Thoracic aorta (tissue), 2 donors: ENCODE measurements at regions not wholly inside any gene's neighbourhood (a gene's known extent, or its start where the extent isn't known, plus 50 kb on each side); places are given as distances from the start of the nearest gene placed in this dataset.

Experiments used
- ATAC-seq: fragments of 150-250 bp; one replicate; pipeline ENCODE4 v1.8.0; 2017; ENCODE audit warnings: low read depth; ENCODE audit not compliant: insufficient number of reproducible peaks, low FRiP score
- DNase-seq: peaks from one replicate; pipeline ENCODE4 v3.0.0-alpha.2; 2020; ENCODE audit warnings: low spot score
- H3K27ac ChIP-seq, 2 donors: fragments of 200-600 bp; sonication (generic); 1 replicate in 1 of 2; 2 replicates in 1 of 2; pipeline ENCODE4 v1.5.1; 2016; ENCODE audit warnings: mild to moderate bottlenecking in 2 of 2, moderate library complexity in 2 of 2
- H3K27me3 ChIP-seq: fragments of 200-600 bp; sonication (generic); replicated peaks from 2 replicates; pipeline ENCODE4 v1.6.0; 2016; ENCODE audit warnings: mild to moderate bottlenecking; ENCODE audit not compliant: insufficient read depth
- H3K36me3 ChIP-seq: fragments of 200-600 bp; sonication (generic); one replicate; pipeline ENCODE4 v1.5.1; 2016
- H3K4me1 ChIP-seq, 2 donors: fragments of 200-600 bp; sonication (generic); 1 replicate in 1 of 2; 2 replicates in 1 of 2; pipeline versions ENCODE4 v1.5.1 to v1.6.0; 2016; ENCODE audit warnings: low read depth in 2 of 2, mild to moderate bottlenecking in 1 of 2; ENCODE audit not compliant: control insufficient read depth in 1 of 2
- H3K4me3 ChIP-seq: fragments of 200-600 bp; sonication (generic); 2 replicates; pipeline ENCODE4 v1.5.1; 2016; ENCODE audit warnings: mild to moderate bottlenecking
- H3K9me3 ChIP-seq: fragments of 200-600 bp; sonication (generic); 2 replicates; pipeline ENCODE4 v1.5.1; 2016
- TF ChIP-seq, protein P1 (sequence below): fragments of 200-600 bp; sonication (generic); IDR thresholded peaks from one replicate; pipeline ENCODE4 v1.5.1; 2019; ENCODE audit warnings: antibody characterized with exemption

DNA sequence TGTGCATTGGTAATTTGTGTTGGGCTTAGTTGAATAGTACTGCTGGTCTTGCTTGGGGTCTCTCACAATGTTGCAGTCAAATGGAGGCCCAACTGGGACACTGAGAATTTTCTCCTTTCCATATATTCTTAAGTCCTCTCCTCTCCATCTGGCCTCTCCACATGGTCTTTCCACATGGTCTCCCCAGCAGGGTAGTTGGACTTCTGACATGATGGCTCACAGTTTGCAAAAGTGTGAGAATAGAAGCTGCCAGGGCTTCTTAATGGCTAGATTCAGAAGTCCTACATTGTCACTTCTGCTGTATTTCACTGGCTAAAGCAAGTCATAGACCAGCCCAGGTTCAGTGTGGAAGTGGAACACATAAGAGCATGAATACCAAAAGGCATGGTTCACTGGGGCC, 318.5 kb upstream of the TNP1 start:
- TF ChIP-seq, protein P1, sequence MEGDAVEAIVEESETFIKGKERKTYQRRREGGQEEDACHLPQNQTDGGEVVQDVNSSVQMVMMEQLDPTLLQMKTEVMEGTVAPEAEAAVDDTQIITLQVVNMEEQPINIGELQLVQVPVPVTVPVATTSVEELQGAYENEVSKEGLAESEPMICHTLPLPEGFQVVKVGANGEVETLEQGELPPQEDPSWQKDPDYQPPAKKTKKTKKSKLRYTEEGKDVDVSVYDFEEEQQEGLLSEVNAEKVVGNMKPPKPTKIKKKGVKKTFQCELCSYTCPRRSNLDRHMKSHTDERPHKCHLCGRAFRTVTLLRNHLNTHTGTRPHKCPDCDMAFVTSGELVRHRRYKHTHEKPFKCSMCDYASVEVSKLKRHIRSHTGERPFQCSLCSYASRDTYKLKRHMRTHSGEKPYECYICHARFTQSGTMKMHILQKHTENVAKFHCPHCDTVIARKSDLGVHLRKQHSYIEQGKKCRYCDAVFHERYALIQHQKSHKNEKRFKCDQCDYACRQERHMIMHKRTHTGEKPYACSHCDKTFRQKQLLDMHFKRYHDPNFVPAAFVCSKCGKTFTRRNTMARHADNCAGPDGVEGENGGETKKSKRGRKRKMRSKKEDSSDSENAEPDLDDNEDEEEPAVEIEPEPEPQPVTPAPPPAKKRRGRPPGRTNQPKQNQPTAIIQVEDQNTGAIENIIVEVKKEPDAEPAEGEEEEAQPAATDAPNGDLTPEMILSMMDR, result no peak
- Histone ChIP-seq H3K4me3 (no peak overlapping the region), H3K27me3 (no peaks in the 10 kb centered on the region), H3K4me1 (peaks cover 13 to 20% of the 10 kb centered on the region in 2 donors), H3K27ac (no peak overlapping the region), H3K9me3 (peaks cover 4% of the 10 kb centered on the region), H3K36me3 (no peaks in the 10 kb centered on the region)
- DNase-seq (no peak), ATAC-seq (no peak)

DNA sequence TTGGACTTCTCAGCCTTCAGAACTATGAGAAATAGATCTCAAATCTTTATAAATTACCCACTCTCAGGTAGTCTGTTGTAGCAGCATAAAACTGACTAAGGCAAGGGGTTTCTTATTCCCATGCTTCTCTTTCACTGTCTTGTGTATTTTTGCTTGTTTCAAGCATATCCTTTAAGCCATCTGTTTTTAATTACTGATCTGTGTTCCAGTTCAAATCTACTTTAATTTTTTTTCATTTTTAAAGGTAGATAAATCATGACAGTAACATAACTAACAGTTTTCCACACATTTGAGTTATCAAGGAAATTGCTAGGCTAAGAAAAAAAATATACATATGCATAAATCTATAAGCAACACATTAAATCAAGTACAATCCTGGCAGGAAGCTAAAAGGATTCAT, 317.9 kb upstream of the TNP1 start:
- DNase-seq (no peak), ATAC-seq (no peak)
- TF ChIP-seq, protein P1, result no peak
- H3K36me3 ChIP-seq, result no peaks in the 10 kb centered on the region
- no peak overlapping the region for H3K4me3 ChIP-seq
- H3K27me3 ChIP-seq, result no peaks in the 10 kb centered on the region
- H3K9me3 ChIP-seq, result peaks cover 4% of the 10 kb centered on the region
- no peak overlapping the region for H3K27ac ChIP-seq
- peaks cover 7 to 14% of the 10 kb centered on the region in 2 donors for H3K4me1 ChIP-seq

DNA sequence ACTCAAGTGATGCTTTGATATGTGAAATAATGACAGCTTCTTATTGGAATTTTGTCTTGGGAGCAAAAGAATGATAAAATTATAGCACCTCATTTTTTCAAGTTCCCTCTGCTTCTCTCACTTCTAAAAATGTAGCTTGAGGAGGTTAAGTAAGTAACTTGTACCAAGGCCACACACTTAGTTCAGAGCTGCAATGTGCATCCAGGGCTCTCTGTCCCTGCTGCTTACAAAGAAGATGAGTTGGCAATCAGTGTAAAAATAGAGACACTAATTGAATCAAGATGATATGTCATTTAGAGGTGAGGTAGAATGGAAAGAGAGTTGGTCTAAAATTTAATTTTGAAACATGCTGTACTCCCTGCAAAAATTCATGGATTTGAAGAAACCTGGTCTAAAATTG, 312.0 kb upstream of the TNP1 start:
- Histone ChIP-seq H3K27me3 (no peaks in the 10 kb centered on the region), H3K9me3 (peaks cover 4% of the 10 kb centered on the region), H3K27ac (no peak overlapping the region), H3K4me3 (no peak overlapping the region), H3K4me1 (no peaks in the 10 kb centered on the region), H3K36me3 (no peaks in the 10 kb centered on the region)
- DNase-seq, result no peak
- TF ChIP-seq, protein P1, result no peak
- no peak for ATAC-seq

DNA sequence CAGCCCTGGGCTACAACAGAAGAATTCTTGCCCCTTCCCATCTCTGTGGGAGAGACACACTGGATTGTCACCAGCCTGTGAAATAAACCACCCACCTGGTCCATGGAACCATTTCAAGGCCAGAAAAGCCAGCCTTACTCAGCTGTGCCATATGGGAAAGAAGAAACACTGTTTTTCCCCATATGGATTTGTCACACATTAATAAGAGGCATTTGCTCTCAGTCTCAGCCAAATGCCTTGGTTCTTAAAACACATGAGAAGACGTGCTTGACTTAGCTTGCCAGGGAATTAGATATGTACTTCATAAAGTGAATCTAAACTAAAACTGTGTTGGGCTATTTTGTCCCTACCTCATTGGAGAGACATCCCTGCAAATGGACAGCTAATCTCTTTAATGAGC, 308.6 kb upstream of the TNP1 start:
- no peaks in the 10 kb centered on the region for H3K36me3 ChIP-seq
- H3K4me1 ChIP-seq, result peaks cover 0 to 10% of the 10 kb centered on the region in 2 donors
- DNase-seq, result no peak
- H3K4me3 ChIP-seq, result no peak overlapping the region
- TF ChIP-seq, protein P1, result no peak
- no peaks in the 10 kb centered on the region for H3K9me3 ChIP-seq
- no peaks in the 10 kb centered on the region for H3K27me3 ChIP-seq
- no peak overlapping the region for H3K27ac ChIP-seq
- no peak for ATAC-seq

DNA sequence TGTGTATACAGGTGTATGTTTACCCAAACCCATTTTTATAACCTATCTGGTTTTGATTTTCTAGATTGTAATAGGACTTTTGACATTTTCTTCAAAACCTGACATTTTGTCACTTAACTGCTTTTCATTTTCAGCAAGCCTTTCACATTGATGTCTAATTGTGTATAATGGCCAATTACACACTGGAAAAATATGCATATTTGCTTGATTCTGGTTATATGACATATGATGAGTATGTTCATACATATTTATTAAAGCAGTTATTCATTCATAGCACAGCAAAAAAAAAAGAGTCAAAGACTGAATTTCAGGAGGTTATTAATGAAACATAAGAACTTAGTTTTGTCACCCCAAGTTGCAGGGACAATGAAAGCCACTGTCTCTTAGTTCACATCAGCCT, 307.7 kb upstream of the TNP1 start:
- no peak overlapping the region for H3K27ac ChIP-seq
- TF ChIP-seq, protein P1, result no peak
- ATAC-seq (no peak), DNase-seq (no peak)
- no peaks in the 10 kb centered on the region for H3K27me3 ChIP-seq
- no peaks in the 10 kb centered on the region for H3K9me3 ChIP-seq
- H3K36me3 ChIP-seq, result no peaks in the 10 kb centered on the region
- peaks cover 0 to 10% of the 10 kb centered on the region in 2 donors for H3K4me1 ChIP-seq
- H3K4me3 ChIP-seq, result no peak overlapping the region
